ENCODE measurements at regions not wholly inside any gene's neighbourhood (a gene's known extent, or its start where the extent isn't known, plus 50 kb on each side); places are given as distances from the start of the nearest gene placed in this dataset.
A peak's percentile ranks its signal among the peaks of the same experiment; 100 is the strongest.

DNA sequence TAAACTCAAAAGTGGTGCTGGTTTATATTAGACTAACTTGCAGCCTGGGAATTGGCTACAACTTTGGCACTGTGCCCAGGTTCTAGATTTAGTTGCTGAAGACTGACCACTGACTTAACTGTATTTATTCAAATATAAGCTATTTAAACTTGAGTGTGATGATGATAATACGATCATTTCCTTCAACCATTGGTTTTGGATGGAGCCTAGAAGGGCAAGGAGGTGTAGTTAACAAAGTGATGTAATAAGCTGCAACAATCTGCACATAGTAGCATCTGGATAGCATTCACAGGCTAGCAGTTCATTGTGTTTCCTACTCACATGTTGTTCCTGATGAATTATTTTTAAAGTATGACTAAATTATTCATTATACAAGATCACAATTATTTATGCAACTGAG lies 55.2 kb upstream of the DACH1 start:
- no peak overlapping the region for H3K27ac ChIP-seq (ENCODE audit: insufficient read depth, low read length)
- H4K20me1 ChIP-seq (ENCODE audit: control insufficient read depth, extremely low read depth, insufficient read depth, low read length), result no peaks in the 10 kb centered on the region
- peak; percentile 15 to 95 for DNase-seq (ENCODE audit: low read depth in 2 of 2)
- H3K36me3 ChIP-seq (ENCODE audit: control insufficient read depth, insufficient read depth, low read length), result no peaks in the 10 kb centered on the region
- no peak for TF ChIP-seq EZH2 (IDR thresholded peaks at IDR 0.05; ENCODE audit: low read length, missing control alignments)
- TF ChIP-seq, protein P1, sequence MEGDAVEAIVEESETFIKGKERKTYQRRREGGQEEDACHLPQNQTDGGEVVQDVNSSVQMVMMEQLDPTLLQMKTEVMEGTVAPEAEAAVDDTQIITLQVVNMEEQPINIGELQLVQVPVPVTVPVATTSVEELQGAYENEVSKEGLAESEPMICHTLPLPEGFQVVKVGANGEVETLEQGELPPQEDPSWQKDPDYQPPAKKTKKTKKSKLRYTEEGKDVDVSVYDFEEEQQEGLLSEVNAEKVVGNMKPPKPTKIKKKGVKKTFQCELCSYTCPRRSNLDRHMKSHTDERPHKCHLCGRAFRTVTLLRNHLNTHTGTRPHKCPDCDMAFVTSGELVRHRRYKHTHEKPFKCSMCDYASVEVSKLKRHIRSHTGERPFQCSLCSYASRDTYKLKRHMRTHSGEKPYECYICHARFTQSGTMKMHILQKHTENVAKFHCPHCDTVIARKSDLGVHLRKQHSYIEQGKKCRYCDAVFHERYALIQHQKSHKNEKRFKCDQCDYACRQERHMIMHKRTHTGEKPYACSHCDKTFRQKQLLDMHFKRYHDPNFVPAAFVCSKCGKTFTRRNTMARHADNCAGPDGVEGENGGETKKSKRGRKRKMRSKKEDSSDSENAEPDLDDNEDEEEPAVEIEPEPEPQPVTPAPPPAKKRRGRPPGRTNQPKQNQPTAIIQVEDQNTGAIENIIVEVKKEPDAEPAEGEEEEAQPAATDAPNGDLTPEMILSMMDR (conservative IDR thresholded peaks at IDR 0.05 in 1 of 2, IDR thresholded peaks at IDR 0.05 in 1 of 2; ENCODE audit: low read depth in 1 of 2, low read length in 2 of 2), result no peak
- H3K27me3 ChIP-seq (ENCODE audit: control insufficient read depth, insufficient read depth, low read length), result no peaks in the 10 kb centered on the region
- H3K4me3 ChIP-seq (replicated peaks in 1 of 4; ENCODE audit: control extremely low read depth in 1 of 4, insufficient read depth in 1 of 4, low read depth in 3 of 4, low read length in 4 of 4), result no peak overlapping the region
- no peaks in the 10 kb centered on the region for H3K9me3 ChIP-seq (ENCODE audit: control insufficient read depth, insufficient read depth, low read depth, low read length)
- H3K79me2 ChIP-seq (ENCODE audit: control insufficient read depth, insufficient read depth, low read length), result no peaks in the 10 kb centered on the region
- H2AFZ ChIP-seq (ENCODE audit: low read length), result no peak overlapping the region
- H3K4me2 ChIP-seq (ENCODE audit: extremely low read depth, insufficient read depth, low read length), result no peak overlapping the region
- H3K9ac ChIP-seq (ENCODE audit: insufficient read depth, low read length), result no peak overlapping the region
- H3K4me1 ChIP-seq (ENCODE audit: control insufficient read depth, extremely low read depth, insufficient read depth, low read length), result no peaks in the 10 kb centered on the region

Measured in fibroblast of lung (primary cell).